HCT116 (cell line): ENCODE measurements at regions not wholly inside any gene's neighbourhood (a gene's known extent, or its start where the extent isn't known, plus 50 kb on each side); places are given as distances from the start of the nearest gene placed in this dataset.

Source experiments
- ATAC-seq: fragments of 200-7000 bp; cut with Tn5 transposase; 2 replicates; pipeline ENCODE4 v1.9.1; 2020; ENCODE audit warnings: mild to moderate bottlenecking, moderate library complexity
- BruUV-seq: library from RNA; stranded (reverse); fragments of 400-500 nt; replicated peaks from 2 replicates; lab custom pipeline; 2021; lab: Mats Ljungman, UMichigan
- CTCF ChIA-PET: fragments of 300-600 bp; sonication (Branson Sonifier 250); formaldehyde crosslinking; loops from one replicate; lab custom pipeline; 2021; ENCODE audit warnings: antibody characterized with exemption; lab: Charles Lee
- POLR2A ChIA-PET: fragments of 300-600, 350-600 bp; sonication (Branson Sonifier 250); formaldehyde crosslinking; loops from one replicate; lab custom pipeline; 2021; ENCODE audit warnings: antibody characterized with exemption; lab: Charles Lee
- RAD21 ChIA-PET, 2 experiments: fragments of 300-600 bp; sonication (Branson Sonifier 250); formaldehyde crosslinking; loops; one replicate each; lab custom pipeline; 2023; ENCODE audit warnings: low total read pairs in 2 of 2; ENCODE audit not compliant: uncharacterized antibody in 2 of 2, unreplicated experiment in 2 of 2, low non-redundant PET in 1 of 2; lab: Charles Lee
- DNase-seq: peaks from one replicate; pipeline ENCODE4 v3.0.0-alpha.2; 2010; ENCODE audit warnings: low read depth, low spot score
- H2AFZ ChIP-seq: fragments of 200-600 bp; shearing (Covaris generic), sonication (generic); 2 replicates; pipeline ENCODE4 v1.6.1; 2017; ENCODE audit warnings: low read depth, mixed run types, mixed read lengths, antibody characterized with exemption, low read length; ENCODE audit not compliant: poor library complexity, severe bottlenecking
- H3K27ac ChIP-seq: 2 replicates; pipeline ENCODE4 v1.5.1; 2012; ENCODE audit warnings: low read depth, low read length
- H3K27me3 ChIP-seq: fragments of 200-600 bp; sonication (generic); 2 replicates; pipeline ENCODE4 v1.6.1; 2016; ENCODE audit warnings: mixed run types, low read length, mixed read lengths; ENCODE audit not compliant: insufficient read depth
- H3K36me3 ChIP-seq, 2 experiments: fragments of 200-500 bp in 1 of 2; fragments of 200-600 bp in 1 of 2; sonication (Bioruptor generic) in 1 of 2; sonication (generic) in 1 of 2; 2 replicates each; pipeline versions ENCODE4 v1.5.1 to v1.6.1; 2014 to 2016; ENCODE audit warnings: low read length in 2 of 2, inconsistent platforms in 1 of 2, mixed read lengths in 1 of 2, mixed run types in 1 of 2; ENCODE audit not compliant: insufficient read depth in 2 of 2, control insufficient read depth in 1 of 2
- H3K4me1 ChIP-seq, 2 experiments: fragments of 200-600 bp in 1 of 2; sonication (generic) in 1 of 2; 2 replicates each; pipeline versions ENCODE4 v1.5.1 to v1.6.1; 2012 to 2017; ENCODE audit warnings: low read length in 2 of 2, inconsistent platforms in 1 of 2, mild to moderate bottlenecking in 1 of 2, mixed read lengths in 1 of 2, mixed run types in 1 of 2, moderate library complexity in 1 of 2; ENCODE audit not compliant: insufficient read depth in 2 of 2, control insufficient read depth in 1 of 2
- H3K4me2 ChIP-seq: fragments of 200-600 bp; sonication (generic); 2 replicates; pipeline ENCODE4 v1.6.1; 2017; ENCODE audit warnings: mixed run types, low read length, mixed read lengths
- H3K4me3 ChIP-seq, 2 experiments: fragments of 200-600 bp in 1 of 2; sonication (generic) in 1 of 2; replicated peaks in 1 of 2; 2 replicates each; pipeline ENCODE4 v1.5.1; 2011 to 2016; ENCODE audit warnings: low read length in 2 of 2, control low read depth in 1 of 2, low read depth in 1 of 2, mild to moderate bottlenecking in 1 of 2, mixed read lengths in 1 of 2, mixed run types in 1 of 2
- H3K79me2 ChIP-seq: fragments of 200-600 bp; sonication (generic); 2 replicates; pipeline ENCODE4 v1.6.1; 2017; ENCODE audit warnings: mild to moderate bottlenecking, mixed run types, low read length, moderate library complexity, mixed read lengths; ENCODE audit not compliant: insufficient read depth
- H3K9ac ChIP-seq: fragments of 200-600 bp; sonication (generic); 2 replicates; pipeline ENCODE4 v1.6.1; 2016; ENCODE audit warnings: low read length, mixed read lengths
- H3K9me2 ChIP-seq: fragments of 200-600 bp; sonication (generic), shearing (Covaris generic); 2 replicates; pipeline ENCODE4 v1.6.1; 2017; ENCODE audit warnings: mixed run types, mild to moderate bottlenecking, moderate library complexity; ENCODE audit not compliant: insufficient read depth
- H3K9me3 ChIP-seq, 2 experiments: fragments of 200-500 bp in 1 of 2; fragments of 200-600 bp in 1 of 2; sonication (Bioruptor generic) in 1 of 2; sonication (generic) in 1 of 2; 2 replicates each; pipeline ENCODE4 v1.6.1; 2014 to 2017; ENCODE audit warnings: low read length in 2 of 2, mixed read lengths in 2 of 2, inconsistent platforms in 1 of 2, low read depth in 1 of 2, mild to moderate bottlenecking in 1 of 2, mixed run types in 1 of 2, moderate library complexity in 1 of 2; ENCODE audit not compliant: control insufficient read depth in 1 of 2, insufficient read depth in 1 of 2
- H4K20me1 ChIP-seq: fragments of 200-600 bp; sonication (generic), shearing (Covaris generic); 2 replicates; pipeline ENCODE4 v1.6.1; 2017; ENCODE audit warnings: mixed run types, mild to moderate bottlenecking, moderate library complexity; ENCODE audit not compliant: insufficient read depth
- ATF3 ChIP-seq: IDR thresholded peaks from 2 replicates; pipeline ENCODE4 v1.6.1; 2012
- CBX3 ChIP-seq: IDR thresholded peaks from 2 replicates; pipeline ENCODE4 v1.6.1; 2012; ENCODE audit warnings: low read depth
- CTCF ChIP-seq, 3 experiments: fragments of 200-600 bp in 1 of 3; sonication (generic) in 1 of 3; IDR thresholded peaks in 2 of 3; conservative IDR thresholded peaks in 1 of 3; 2 replicates each; pipeline ENCODE4 v1.5.1; 2012 to 2017; ENCODE audit warnings: low read depth in 2 of 3, low read length in 2 of 3, antibody characterized with exemption in 1 of 3, borderline replicate concordance in 1 of 3, control low read depth in 1 of 3, mild to moderate bottlenecking in 1 of 3, mixed read lengths in 1 of 3, mixed run types in 1 of 3, moderate library complexity in 1 of 3; ENCODE audit not compliant: insufficient read depth in 1 of 3
- EZH2phosphoT487 ChIP-seq: fragments of 200-600 bp; IDR thresholded peaks from 2 replicates; pipeline ENCODE4 v1.6.1; 2018; ENCODE audit warnings: antibody characterized with exemption, borderline replicate concordance
- FOSL1 ChIP-seq: IDR thresholded peaks from 2 replicates; pipeline ENCODE4 v1.6.1; 2012; ENCODE audit warnings: low read depth
- POLR2AphosphoS5 ChIP-seq: IDR thresholded peaks from 2 replicates; pipeline ENCODE4 v1.6.1; 2011; ENCODE audit warnings: mild to moderate bottlenecking, low read depth, low read length, moderate library complexity
- RAD21 ChIP-seq: IDR thresholded peaks from 2 replicates; pipeline ENCODE4 v1.6.1; 2012; ENCODE audit warnings: low read depth, mild to moderate bottlenecking
- REST ChIP-seq: IDR thresholded peaks from 2 replicates; pipeline ENCODE4 v1.6.1; 2012; ENCODE audit warnings: low read depth
- SP1 ChIP-seq: IDR thresholded peaks from 2 replicates; pipeline ENCODE4 v1.6.1; 2012; ENCODE audit warnings: low read depth
- SRF ChIP-seq: IDR thresholded peaks from 2 replicates; pipeline ENCODE4 v1.6.1; 2012; ENCODE audit warnings: low read depth
- TCF7L2 ChIP-seq: IDR thresholded peaks from 2 replicates; pipeline ENCODE4 v1.7.0; 2011; ENCODE audit warnings: borderline replicate concordance, inconsistent platforms; ENCODE audit not compliant: insufficient read depth, insufficient read length; ENCODE audit errors: extremely low read depth
- YY1 ChIP-seq: IDR thresholded peaks from 2 replicates; pipeline ENCODE4 v1.6.1; 2011; ENCODE audit warnings: low read length, low read depth, moderate library complexity, mild to moderate bottlenecking; ENCODE audit not compliant: insufficient replicate concordance; ENCODE audit errors: extremely low read depth
- ZFX ChIP-seq: fragments of 450-650 bp; IDR thresholded peaks from 2 replicates; pipeline ENCODE4 v1.6.1; 2017
- ZNF274 ChIP-seq: fragments of 200-500 bp; sonication (Bioruptor generic); IDR thresholded peaks from 2 replicates; pipeline ENCODE4 v1.6.1; 2014; ENCODE audit warnings: mild to moderate bottlenecking, low read depth, low read length, inconsistent platforms
- intact Hi-C: fragments of 100-400 bp; cut with micrococcal nuclease; formaldehyde crosslinking; loops from 2 replicates; pipeline ENCODE4 v1.10.0; 2022

- no peaks in the 10 kb centered on the region for H3K27me3 ChIP-seq
- no peaks in the 10 kb centered on the region for H3K9me2 ChIP-seq
- H3K9me3 ChIP-seq = no peaks in the 10 kb centered on the region
- no peaks in the 10 kb centered on the region for H3K79me2 ChIP-seq
- no peaks in the 10 kb centered on the region for H4K20me1 ChIP-seq
- no peak for ATAC-seq
- no peak overlapping the region for H2AFZ ChIP-seq
- no peak overlapping the region for H3K4me2 ChIP-seq
- no peak for DNase-seq
- TF ChIP-seq POLR2AphosphoS5 = no peak
- TF ChIP-seq ATF3 = no peak
- TF ChIP-seq FOSL1 = no peak
- TF ChIP-seq TCF7L2 = no peak
- TF ChIP-seq RAD21 = no peak
- TF ChIP-seq CBX3 = no peak
- TF ChIP-seq EZH2phosphoT487 = no peak
- TF ChIP-seq SP1 = no peak
- RAD21 ChIA-PET = no interaction called here
- no peaks in the 10 kb centered on the region for H3K4me1 ChIP-seq
- no peaks in the 10 kb centered on the region for H3K36me3 ChIP-seq
- CTCF ChIA-PET = no interaction called here
- no peak overlapping the region for H3K4me3 ChIP-seq
- no peak overlapping the region for H3K9ac ChIP-seq
- POLR2A ChIA-PET = no interaction called here
- no peak overlapping the region for H3K27ac ChIP-seq
- intact Hi-C loops = no loop called here
- no TSS peak for BruUV-seq
These were observed 102.2 kb upstream of the PRR16 start for GRCh38 chr5:120361941-120362340.

GRCh38 chr5:120362426-120362825 lies 101.7 kb upstream of the PRR16 start:
- RAD21 ChIA-PET = no interaction called here
- Histone ChIP-seq H2AFZ (no peak overlapping the region), H3K9me2 (no peaks in the 10 kb centered on the region), H3K9me3 (no peaks in the 10 kb centered on the region), H3K4me3 (no peak overlapping the region), H3K79me2 (no peaks in the 10 kb centered on the region), H3K4me2 (no peak overlapping the region), H3K27ac (no peak overlapping the region), H3K36me3 (no peaks in the 10 kb centered on the region), H3K9ac (no peak overlapping the region), H3K4me1 (no peaks in the 10 kb centered on the region), H4K20me1 (no peaks in the 10 kb centered on the region), H3K27me3 (no peaks in the 10 kb centered on the region)
- ATAC-seq (no peak), DNase-seq (no peak)
- CTCF ChIA-PET = no interaction called here
- BruUV-seq = no TSS peak
- TF ChIP-seq ZFX (no peak), REST (no peak), YY1 (no peak), ZNF274 (no peak), TCF7L2 (no peak), SRF (no peak), SP1 (no peak), POLR2AphosphoS5 (no peak), CTCF (IDR thresholded peaks at IDR 0.05 in 2 of 3, conservative IDR thresholded peaks at IDR 0.05 in 1 of 3; ENCODE audit: borderline replicate concordance in 1 of 3, insufficient read depth in 1 of 3, low read depth in 2 of 3, low read length in 2 of 3) (no peak)
- POLR2A ChIA-PET = no interaction called here
- intact Hi-C loops = no loop called here
